ENCODE measurements at regions not wholly inside any gene's neighbourhood (a gene's known extent, or its start where the extent isn't known, plus 50 kb on each side); places are given as distances from the start of the nearest gene placed in this dataset.

DNA sequence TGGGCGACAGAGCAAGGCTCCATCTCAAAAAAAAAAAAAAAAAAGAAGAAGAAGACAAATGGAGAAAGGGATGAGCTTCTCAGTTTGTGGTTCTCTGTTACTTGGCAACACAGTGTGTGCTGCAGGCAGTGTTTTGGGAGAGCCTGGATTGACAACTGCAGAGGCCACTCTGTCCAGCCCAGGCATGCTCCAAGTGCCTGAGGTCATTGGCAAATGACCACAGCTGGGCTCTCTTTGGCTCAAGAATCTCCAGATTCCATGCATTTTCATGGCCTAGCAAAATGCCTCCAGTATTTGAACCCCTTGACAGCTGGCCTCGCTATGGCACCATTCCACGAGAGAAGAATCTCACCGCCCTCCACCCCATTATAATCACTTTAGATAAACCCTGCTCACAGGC is 126.2 kb downstream of the ANKRD60 start:
- no peak overlapping the region for H2AFZ ChIP-seq (ENCODE audit: control insufficient read depth, low read depth, low read length)
- H3K4me3 ChIP-seq, result no peak overlapping the region
- ChIA-PET SMC1A (ENCODE audit: uncharacterized antibody, unreplicated experiment) (no interaction called here), POLR2A (no interaction called here), RAD21 (ENCODE audit: unreplicated experiment) (no interaction called here), CTCF (no interaction called here)
- TF ChIP-seq KLF5 (IDR thresholded peaks at IDR 0.05; ENCODE audit: partially characterized antibody) (no peak), PAX5 (IDR thresholded peaks at IDR 0.05; ENCODE audit: borderline replicate concordance, low read depth, low read length) (no peak), TCF12 (IDR thresholded peaks at IDR 0.05; ENCODE audit: low read depth, low read length) (no peak), ETV6 (conservative IDR thresholded peaks at IDR 0.05 in 1 of 2, IDR thresholded peaks at IDR 0.05 in 1 of 2; ENCODE audit: borderline replicate concordance in 1 of 2, low read depth in 1 of 2) (0 out of 4 replicates have a peak, but pooled peaks of 1 of the 2 experiments have one; percentile 8)
- DNase-seq (ENCODE audit: low read depth, low spot score) (no peak), FAIRE-seq (no peak), ATAC-seq (no peak)
- no TSS peak for BruUV-seq (replicated peaks)
- no peaks in the 10 kb centered on the region for H3K79me2 ChIP-seq (ENCODE audit: control insufficient read depth, insufficient read depth, low read length)
- H3K9me3 ChIP-seq (replicated peaks; ENCODE audit: control insufficient read depth, insufficient read depth, low read length), result no peaks in the 10 kb centered on the region; the same call in 2 of the 3 replicates
- 41% methylated on average over 3 of the region's 4 CpGs for WGBS (ENCODE audit: insufficient coverage, insufficient replicate concordance, low lambda C conversion rate, missing lambda C conversion rate)
- peaks cover 0 to 2% of the 10 kb centered on the region in 2 experiments; a peak in 2 of 4 replicates for H3K27me3 ChIP-seq (replicated peaks in 1 of 2; ENCODE audit: control insufficient read depth in 2 of 2, insufficient read depth in 2 of 2, low read length in 1 of 2)
- H3K9ac ChIP-seq (ENCODE audit: control insufficient read depth, insufficient read depth, low read length), result no peak overlapping the region
- no peak overlapping the region for H3K4me2 ChIP-seq (ENCODE audit: control insufficient read depth, insufficient read depth)
- no peak overlapping the region for H3K27ac ChIP-seq (ENCODE audit: control insufficient read depth, insufficient read depth)
- in situ Hi-C loops (cut with MboI) (no loop called here), intact Hi-C loops (cut with micrococcal nuclease; ENCODE audit: unreplicated experiment) (no loop called here)
- H3K4me1 ChIP-seq (ENCODE audit: control insufficient read depth, insufficient read depth, low read length), result no peaks in the 10 kb centered on the region
- H3K36me3 ChIP-seq (ENCODE audit: control insufficient read depth in 2 of 2, insufficient read depth in 2 of 2, low read length in 1 of 2), result no peaks in the 10 kb centered on the region
- no peaks in the 10 kb centered on the region for H4K20me1 ChIP-seq (ENCODE audit: control insufficient read depth, insufficient read depth)

DNA sequence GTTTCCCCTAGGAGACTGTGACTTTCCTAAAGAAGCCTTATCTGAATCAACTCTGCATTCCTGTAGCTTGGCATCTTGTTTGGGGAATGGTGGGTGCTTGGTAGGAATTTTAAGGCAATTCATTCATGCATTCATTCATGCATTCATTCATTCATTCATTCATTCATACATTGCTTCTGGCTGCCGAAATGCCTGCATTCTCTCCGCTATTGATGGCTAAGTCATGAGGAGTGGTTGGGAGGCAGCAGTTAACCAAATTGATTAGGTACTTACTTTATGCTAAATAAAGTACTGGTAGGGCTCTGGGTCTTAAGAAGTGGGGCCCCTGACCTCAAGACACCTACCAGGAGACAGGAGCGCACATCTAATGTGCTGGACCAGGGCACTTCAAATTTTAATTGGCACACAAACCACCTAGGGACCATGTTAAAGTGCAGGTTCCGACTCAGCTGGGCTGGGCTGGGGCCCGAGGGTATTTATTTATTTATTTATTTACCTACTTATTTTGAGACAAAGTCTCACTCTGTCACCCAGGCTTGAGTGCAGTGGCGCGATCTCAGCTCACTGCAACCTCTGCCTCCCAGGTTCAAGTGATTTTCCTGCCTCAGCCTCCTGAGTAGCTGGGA is 127.6 kb downstream of the ANKRD60 start:
- peaks cover 0 to 2% of the 10 kb centered on the region in 2 experiments; a peak in 2 of 4 replicates for H3K27me3 ChIP-seq (replicated peaks in 1 of 2; ENCODE audit: control insufficient read depth in 2 of 2, insufficient read depth in 2 of 2, low read length in 1 of 2)
- no peak overlapping the region for H3K9ac ChIP-seq (ENCODE audit: control insufficient read depth, insufficient read depth, low read length)
- no peak overlapping the region for H3K4me2 ChIP-seq (ENCODE audit: control insufficient read depth, insufficient read depth)
- WGBS (ENCODE audit: insufficient coverage, insufficient replicate concordance, low lambda C conversion rate, missing lambda C conversion rate), result 36% methylated on average over 7 of the region's 7 CpGs
- SMC1A ChIA-PET (ENCODE audit: uncharacterized antibody, unreplicated experiment), result no interaction called here
- TF ChIP-seq HDGF (IDR thresholded peaks at IDR 0.05) (no peak), ZNF24 (IDR thresholded peaks at IDR 0.05) (peak; percentile 91)
- H3K9me3 ChIP-seq (replicated peaks; ENCODE audit: control insufficient read depth, insufficient read depth, low read length), result no peaks in the 10 kb centered on the region
- H3K4me3 ChIP-seq, result no peak overlapping the region
- no peaks in the 10 kb centered on the region for H3K36me3 ChIP-seq (ENCODE audit: control insufficient read depth in 2 of 2, insufficient read depth in 2 of 2, low read length in 1 of 2)
- in situ Hi-C loops (cut with MboI) (no loop called here), intact Hi-C loops (cut with micrococcal nuclease; ENCODE audit: unreplicated experiment) (no loop called here)
- no peak for DNase-seq (ENCODE audit: low read depth, low spot score)
- CTCF ChIA-PET, result no interaction called here
- no peaks in the 10 kb centered on the region for H3K79me2 ChIP-seq (ENCODE audit: control insufficient read depth, insufficient read depth, low read length)
- FAIRE-seq, result no peak
- ATAC-seq, result no peak
- POLR2A ChIA-PET, result no interaction called here
- BruUV-seq (replicated peaks), result no TSS peak
- no peaks in the 10 kb centered on the region for H3K4me1 ChIP-seq (ENCODE audit: control insufficient read depth, insufficient read depth, low read length)
- RAD21 ChIA-PET (ENCODE audit: unreplicated experiment), result no interaction called here
- H2AFZ ChIP-seq (ENCODE audit: control insufficient read depth, low read depth, low read length), result no peak overlapping the region
- no peaks in the 10 kb centered on the region for H4K20me1 ChIP-seq (ENCODE audit: control insufficient read depth, insufficient read depth)
- H3K27ac ChIP-seq (ENCODE audit: control insufficient read depth, insufficient read depth), result no peak overlapping the region

Measured in GM12878 (cell line).